CD4-positive, alpha-beta T cell treated with Interleukin-15 for 4 hours (primary cell): ENCODE measurements at regions not wholly inside any gene's neighbourhood (a gene's known extent, or its start where the extent isn't known, plus 50 kb on each side); places are given as distances from the start of the nearest gene placed in this dataset.

Experiments
- DNase-seq: peaks from one replicate; pipeline ENCODE4 v3.0.0-alpha.2; 2020; ENCODE audit warnings: low spot score

DNA sequence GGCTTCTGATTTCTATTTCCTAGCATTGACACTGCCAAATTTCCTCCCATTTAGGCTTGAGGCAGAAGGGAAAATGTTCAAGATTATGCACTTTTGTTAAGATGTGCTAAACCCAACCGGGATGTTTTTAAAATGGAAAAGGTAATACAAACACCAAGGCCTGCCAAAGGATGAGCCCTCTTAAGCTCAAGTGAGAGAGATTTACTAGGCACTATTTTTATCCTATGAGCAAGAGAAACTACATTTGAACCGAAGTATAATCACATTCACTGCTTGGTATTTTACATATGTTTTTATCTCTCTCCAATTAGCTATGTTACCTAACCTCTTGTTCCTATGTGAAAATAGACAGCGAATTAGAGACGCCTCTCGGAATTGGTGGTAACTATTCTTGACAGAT, 295.8 kb downstream of the GABRB3 start:
- no peak for DNase-seq

GRCh38 chr15:26475554-26475953, 297.3 kb downstream of the GABRB3 start:
- DNase-seq: no peak

GRCh38 chr15:26472661-26473060, 300.2 kb downstream of the GABRB3 start:
- no peak for DNase-seq

- DNase-seq: no peak
Observed at GRCh38 chr15:26461847-26462608, 310.8 kb downstream of the GABRB3 start.

DNA sequence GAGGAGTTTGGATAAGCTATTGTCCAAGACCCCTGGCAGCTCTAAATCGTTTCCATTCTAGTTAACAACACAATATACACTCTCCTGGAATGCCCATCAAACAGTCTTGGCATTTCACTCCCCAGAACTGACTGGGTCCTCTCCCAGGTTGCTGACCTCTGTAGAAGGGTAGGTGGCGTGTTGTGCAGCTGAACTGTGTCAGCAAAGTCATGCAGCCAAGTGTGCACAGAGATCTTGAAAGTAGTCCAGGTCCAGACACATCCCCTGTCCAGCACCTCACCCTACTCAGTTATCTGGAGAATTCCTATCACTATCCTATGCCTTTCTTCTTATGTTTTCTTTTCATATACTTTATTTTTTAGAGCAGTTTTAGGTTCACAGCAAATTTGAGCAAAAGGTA, 312.7 kb downstream of the GABRB3 start:
- no peak for DNase-seq

GRCh38 chr15:26455828-26456227, 317.0 kb downstream of the GABRB3 start:
- no peak for DNase-seq

DNA sequence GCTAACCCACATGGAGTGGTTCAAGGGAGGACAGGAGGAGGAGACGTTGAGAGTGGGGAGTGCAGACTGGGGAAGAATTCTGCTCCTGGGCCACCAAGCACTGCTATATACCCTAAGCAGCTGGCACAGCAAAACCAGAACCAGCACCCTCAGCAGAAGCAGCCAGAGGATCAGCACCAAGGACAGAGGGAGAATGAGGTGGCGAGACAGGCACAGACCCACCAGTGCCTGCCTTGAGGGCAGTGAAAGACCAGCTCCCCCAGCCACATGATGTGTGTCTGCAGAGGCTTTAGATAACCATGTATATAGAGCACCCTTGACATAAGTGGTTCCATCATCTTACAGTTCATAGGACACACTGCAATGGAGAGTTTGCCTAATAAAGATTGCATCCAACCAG, 319.0 kb downstream of the GABRB3 start:
- no peak for DNase-seq

GRCh38 chr15:26451995-26452394, 320.9 kb downstream of the GABRB3 start:
- DNase-seq: no peak

GRCh38 chr15:26449291-26449690, 323.6 kb downstream of the GABRB3 start:
- DNase-seq: no peak

- no peak for DNase-seq
Observed at GRCh38 chr15:26443321-26443720, 329.5 kb downstream of the GABRB3 start.

GRCh38 chr15:26442680-26443079, 330.2 kb downstream of the GABRB3 start:
- DNase-seq: no peak

GRCh38 chr15:26439681-26440080, 333.2 kb downstream of the GABRB3 start:
- no peak for DNase-seq

DNA sequence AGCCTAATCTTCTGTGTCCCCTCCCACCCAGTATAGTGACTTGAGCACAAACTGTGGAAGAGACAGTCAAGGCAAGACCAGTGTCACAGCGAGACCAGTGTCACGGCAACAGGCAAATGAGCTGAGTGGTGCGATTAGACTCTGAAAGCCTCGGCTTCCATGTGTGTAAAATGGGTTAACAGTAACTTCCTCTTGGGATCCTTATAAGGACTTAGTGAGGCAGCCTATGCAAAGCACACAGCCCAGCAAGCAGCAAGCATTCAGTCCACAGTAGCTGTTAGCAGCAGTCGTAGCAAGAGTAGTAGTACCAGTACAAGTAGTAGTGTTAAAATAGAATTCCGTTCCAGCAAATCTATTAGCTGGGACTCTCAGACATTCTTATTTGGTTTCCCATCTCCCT, 334.1 kb downstream of the GABRB3 start:
- DNase-seq: no peak

GRCh38 chr15:26438316-26438715, 334.6 kb downstream of the GABRB3 start:
- no peak for DNase-seq

DNA sequence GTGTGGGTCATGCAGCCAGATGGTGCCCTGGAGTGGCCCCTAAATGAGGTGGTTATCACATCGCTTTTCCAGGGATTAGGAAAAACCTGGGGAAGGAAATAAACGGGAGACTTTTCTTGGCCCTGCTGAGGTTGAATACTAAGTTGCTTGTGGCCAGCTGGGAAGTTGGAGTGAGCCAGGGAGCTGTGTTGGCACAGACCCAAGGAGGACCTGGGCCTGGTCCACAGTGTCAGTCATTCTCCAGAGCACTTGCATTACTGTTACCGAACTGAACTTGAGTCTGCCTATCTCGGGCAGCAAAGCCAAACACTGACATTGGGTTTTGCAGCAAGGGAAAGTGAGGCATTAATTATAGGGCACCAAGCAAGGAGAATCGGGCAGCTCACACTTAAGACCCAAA, 339.0 kb downstream of the GABRB3 start:
- no peak for DNase-seq

DNA sequence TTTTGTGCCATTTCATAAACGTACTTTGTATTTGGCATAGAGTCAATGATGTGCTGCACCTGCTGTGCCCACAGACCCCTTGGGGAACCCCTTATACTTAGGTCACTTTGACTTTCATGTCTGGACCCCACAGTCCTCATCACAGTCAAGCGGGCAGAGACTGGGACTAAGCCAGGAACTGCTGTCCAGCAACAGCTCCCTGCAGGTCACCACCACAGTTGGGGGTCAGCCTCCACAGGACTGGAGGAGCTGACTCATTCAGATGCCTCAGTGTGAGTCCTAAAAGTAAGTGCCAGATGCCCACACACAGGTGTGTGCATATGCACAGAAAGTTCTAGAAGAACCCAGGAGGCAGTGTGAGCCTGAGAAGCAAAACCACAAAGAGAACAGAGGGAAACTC, 339.8 kb downstream of the GABRB3 start:
- DNase-seq: no peak

- DNase-seq: no peak
Observed at GRCh38 chr15:26421065-26421464, 351.8 kb downstream of the GABRB3 start.

GRCh38 chr15:26395624-26396023, 377.2 kb downstream of the GABRB3 start:
- DNase-seq: no peak

GRCh38 chr15:26394801-26395200, 378.1 kb downstream of the GABRB3 start:
- no peak for DNase-seq

DNA sequence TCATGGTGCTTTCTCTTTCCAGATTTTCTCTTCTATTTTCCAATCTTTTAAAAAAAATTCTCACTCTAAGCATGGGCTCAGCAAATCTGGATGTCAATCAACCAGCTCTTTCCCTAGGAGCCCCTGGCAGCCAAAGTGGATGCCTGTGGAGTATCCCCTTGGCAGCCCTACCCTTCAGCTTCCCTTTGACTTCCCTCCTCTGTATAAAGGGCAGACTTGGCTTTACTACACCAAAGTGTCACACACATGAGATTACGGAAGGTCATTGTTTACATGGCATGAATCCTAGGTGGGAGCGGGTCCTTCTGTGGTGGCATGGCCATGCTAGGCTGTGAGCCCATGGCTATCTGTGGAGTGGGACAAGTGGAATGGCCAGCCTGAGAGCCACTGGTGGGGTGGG, 379.9 kb downstream of the GABRB3 start:
- no peak for DNase-seq

GRCh38 chr15:26391567-26392194, 381.2 kb downstream of the GABRB3 start:
- no peak for DNase-seq

- DNase-seq: no peak
Observed at GRCh38 chr15:26382444-26383072, 390.3 kb downstream of the GABRB3 start.

GRCh38 chr15:26378304-26378703, 394.6 kb downstream of the GABRB3 start:
- no peak for DNase-seq
